ENCODE measurements at regions not wholly inside any gene's neighbourhood (a gene's known extent, or its start where the extent isn't known, plus 50 kb on each side); places are given as distances from the start of the nearest gene placed in this dataset.

GRCh38 chr20:39170896-39171463, 208.8 kb downstream of the DHX35 start (continued):
- no peak for TF ChIP-seq E2F4 (CRISPR knock-in tag; IDR thresholded peaks at IDR 0.05; ENCODE audit: borderline replicate concordance, low read depth)
- TF ChIP-seq RORB (CRISPR knock-in tag; IDR thresholded peaks at IDR 0.05): no peak
- TF ChIP-seq, protein P1, sequence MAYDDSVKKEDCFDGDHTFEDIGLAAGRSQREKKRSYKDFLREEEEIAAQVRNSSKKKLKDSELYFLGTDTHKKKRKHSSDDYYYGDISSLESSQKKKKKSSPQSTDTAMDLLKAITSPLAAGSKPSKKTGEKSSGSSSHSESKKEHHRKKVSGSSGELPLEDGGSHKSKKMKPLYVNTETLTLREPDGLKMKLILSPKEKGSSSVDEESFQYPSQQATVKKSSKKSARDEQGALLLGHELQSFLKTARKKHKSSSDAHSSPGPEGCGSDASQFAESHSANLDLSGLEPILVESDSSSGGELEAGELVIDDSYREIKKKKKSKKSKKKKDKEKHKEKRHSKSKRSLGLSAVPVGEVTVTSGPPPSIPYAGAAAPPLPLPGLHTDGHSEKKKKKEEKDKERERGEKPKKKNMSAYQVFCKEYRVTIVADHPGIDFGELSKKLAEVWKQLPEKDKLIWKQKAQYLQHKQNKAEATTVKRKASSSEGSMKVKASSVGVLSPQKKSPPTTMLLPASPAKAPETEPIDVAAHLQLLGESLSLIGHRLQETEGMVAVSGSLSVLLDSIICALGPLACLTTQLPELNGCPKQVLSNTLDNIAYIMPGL (CRISPR knock-in tag; IDR thresholded peaks at IDR 0.05): no peak
- no peak for TF ChIP-seq CDX4 (CRISPR knock-in tag; IDR thresholded peaks at IDR 0.05; ENCODE audit: borderline replicate concordance)
- TF ChIP-seq ZNF138 (CRISPR knock-in tag; conservative IDR thresholded peaks at IDR 0.05): no peak
- no peak for TF ChIP-seq IRF2 (CRISPR knock-in tag; IDR thresholded peaks at IDR 0.05; ENCODE audit: borderline replicate concordance, low read depth)
- no peak for TF ChIP-seq ZNF423 (CRISPR knock-in tag; IDR thresholded peaks at IDR 0.05)
- TF ChIP-seq SOX15 (CRISPR knock-in tag; IDR thresholded peaks at IDR 0.05): no peak
- no peak for TF ChIP-seq GRHL2 (CRISPR knock-in tag; IDR thresholded peaks at IDR 0.05; ENCODE audit: insufficient replicate concordance, severe bottlenecking)
- TF ChIP-seq ZNF416 (CRISPR knock-in tag; IDR thresholded peaks at IDR 0.05): no peak
- no peak for TF ChIP-seq ATF1 (CRISPR knock-in tag; IDR thresholded peaks at IDR 0.05)

DNA sequence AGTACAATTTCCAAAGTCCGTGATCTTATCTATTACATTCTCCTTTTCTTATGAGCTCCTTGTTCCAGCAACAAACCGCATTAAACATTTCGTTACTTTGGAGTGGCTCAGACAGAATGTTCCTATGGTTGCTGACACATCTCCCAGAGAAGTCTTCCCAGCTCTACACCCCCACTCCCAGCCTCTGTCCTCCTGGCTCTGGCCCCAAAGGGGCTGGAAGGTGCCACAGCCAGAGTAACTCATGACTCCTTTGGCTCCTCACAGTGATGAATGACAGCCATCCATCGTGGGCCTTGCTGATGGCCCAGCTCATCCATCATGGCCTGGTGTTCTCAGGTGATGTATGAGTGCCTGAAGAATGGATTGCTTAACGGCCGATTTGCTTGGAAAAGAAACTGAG, 203.0 kb downstream of the DHX35 start:
- Mint-ChIP-seq H3K27me3 (ENCODE audit: low read depth) (no peaks in the 10 kb centered on the region), H3K36me3 (no peaks in the 10 kb centered on the region), H3K4me3 (no peak overlapping the region), H3K27ac (no peak overlapping the region), H3K4me1 (no peaks in the 10 kb centered on the region), H3K9me3 (no peaks in the 10 kb centered on the region)
- CTCF ChIA-PET: interaction anchor here (1.5 kb wide), 1 partner anchor 100 kb away, joined by 3 read pairs; no protein-coding TSS in a partner anchor
- POLR2A ChIA-PET: interaction anchor here (0.5 kb wide), 1 partner anchor 741 kb away, joined by 3 read pairs; no protein-coding TSS in a partner anchor
- no peak for TF ChIP-seq ZNF416 (CRISPR knock-in tag; IDR thresholded peaks at IDR 0.05)
- TF ChIP-seq IRF2 (CRISPR knock-in tag; IDR thresholded peaks at IDR 0.05; ENCODE audit: borderline replicate concordance, low read depth): no peak
- TF ChIP-seq ZMAT4 (CRISPR knock-in tag; IDR thresholded peaks at IDR 0.05): no peak
- TF ChIP-seq ZNF396 (CRISPR knock-in tag; IDR thresholded peaks at IDR 0.05; ENCODE audit: borderline replicate concordance): no peak
- TF ChIP-seq ZBTB21 (CRISPR knock-in tag; IDR thresholded peaks at IDR 0.05; ENCODE audit: borderline replicate concordance): no peak
- no peak for TF ChIP-seq NFYB (CRISPR knock-in tag; conservative IDR thresholded peaks at IDR 0.05; ENCODE audit: low read depth)
- no peak for TF ChIP-seq ZNF219 (CRISPR knock-in tag; IDR thresholded peaks at IDR 0.05; ENCODE audit: borderline replicate concordance)
- TF ChIP-seq GABPB1 (CRISPR knock-in tag; IDR thresholded peaks at IDR 0.05): no peak
- TF ChIP-seq, protein P2, sequence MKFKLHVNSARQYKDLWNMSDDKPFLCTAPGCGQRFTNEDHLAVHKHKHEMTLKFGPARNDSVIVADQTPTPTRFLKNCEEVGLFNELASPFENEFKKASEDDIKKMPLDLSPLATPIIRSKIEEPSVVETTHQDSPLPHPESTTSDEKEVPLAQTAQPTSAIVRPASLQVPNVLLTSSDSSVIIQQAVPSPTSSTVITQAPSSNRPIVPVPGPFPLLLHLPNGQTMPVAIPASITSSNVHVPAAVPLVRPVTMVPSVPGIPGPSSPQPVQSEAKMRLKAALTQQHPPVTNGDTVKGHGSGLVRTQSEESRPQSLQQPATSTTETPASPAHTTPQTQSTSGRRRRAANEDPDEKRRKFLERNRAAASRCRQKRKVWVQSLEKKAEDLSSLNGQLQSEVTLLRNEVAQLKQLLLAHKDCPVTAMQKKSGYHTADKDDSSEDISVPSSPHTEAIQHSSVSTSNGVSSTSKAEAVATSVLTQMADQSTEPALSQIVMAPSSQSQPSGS (CRISPR knock-in tag; IDR thresholded peaks at IDR 0.05; ENCODE audit: borderline replicate concordance, low read depth): no peak
- TF ChIP-seq, protein P1 (CRISPR knock-in tag; IDR thresholded peaks at IDR 0.05): no peak
- TF ChIP-seq, protein P3, sequence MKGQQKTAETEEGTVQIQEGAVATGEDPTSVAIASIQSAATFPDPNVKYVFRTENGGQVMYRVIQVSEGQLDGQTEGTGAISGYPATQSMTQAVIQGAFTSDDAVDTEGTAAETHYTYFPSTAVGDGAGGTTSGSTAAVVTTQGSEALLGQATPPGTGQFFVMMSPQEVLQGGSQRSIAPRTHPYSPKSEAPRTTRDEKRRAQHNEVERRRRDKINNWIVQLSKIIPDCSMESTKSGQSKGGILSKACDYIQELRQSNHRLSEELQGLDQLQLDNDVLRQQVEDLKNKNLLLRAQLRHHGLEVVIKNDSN (CRISPR knock-in tag; IDR thresholded peaks at IDR 0.05): no peak
- TF ChIP-seq NR3C1 (CRISPR knock-in tag; conservative IDR thresholded peaks at IDR 0.05; ENCODE audit: low read depth): no peak
- no peak for TF ChIP-seq TEAD4 (CRISPR knock-in tag; IDR thresholded peaks at IDR 0.05)
- TF ChIP-seq, protein P4, sequence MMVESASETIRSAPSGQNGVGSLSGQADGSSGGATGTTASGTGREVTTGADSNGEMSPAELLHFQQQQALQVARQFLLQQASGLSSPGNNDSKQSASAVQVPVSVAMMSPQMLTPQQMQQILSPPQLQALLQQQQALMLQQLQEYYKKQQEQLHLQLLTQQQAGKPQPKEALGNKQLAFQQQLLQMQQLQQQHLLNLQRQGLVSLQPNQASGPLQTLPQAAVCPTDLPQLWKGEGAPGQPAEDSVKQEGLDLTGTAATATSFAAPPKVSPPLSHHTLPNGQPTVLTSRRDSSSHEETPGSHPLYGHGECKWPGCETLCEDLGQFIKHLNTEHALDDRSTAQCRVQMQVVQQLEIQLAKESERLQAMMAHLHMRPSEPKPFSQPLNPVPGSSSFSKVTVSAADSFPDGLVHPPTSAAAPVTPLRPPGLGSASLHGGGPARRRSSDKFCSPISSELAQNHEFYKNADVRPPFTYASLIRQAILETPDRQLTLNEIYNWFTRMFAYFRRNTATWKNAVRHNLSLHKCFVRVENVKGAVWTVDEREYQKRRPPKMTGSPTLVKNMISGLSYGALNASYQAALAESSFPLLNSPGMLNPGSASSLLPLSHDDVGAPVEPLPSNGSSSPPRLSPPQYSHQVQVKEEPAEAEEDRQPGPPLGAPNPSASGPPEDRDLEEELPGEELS (CRISPR knock-in tag; IDR thresholded peaks at IDR 0.05): no peak
- no peak for ATAC-seq
- DNase-seq (ENCODE audit: low spot score): no peak

All from WTC11 (cell line).